ENCODE measurements at regions not wholly inside any gene's neighbourhood (a gene's known extent, or its start where the extent isn't known, plus 50 kb on each side); places are given as distances from the start of the nearest gene placed in this dataset.
A peak's percentile ranks its signal among the peaks of the same experiment; 100 is the strongest.
"Not testable (repeated sequence)": the region's sequence is repeated elsewhere in the genome, so short reads cannot be mapped to it uniquely, and the experiment has no call there.

DNA sequence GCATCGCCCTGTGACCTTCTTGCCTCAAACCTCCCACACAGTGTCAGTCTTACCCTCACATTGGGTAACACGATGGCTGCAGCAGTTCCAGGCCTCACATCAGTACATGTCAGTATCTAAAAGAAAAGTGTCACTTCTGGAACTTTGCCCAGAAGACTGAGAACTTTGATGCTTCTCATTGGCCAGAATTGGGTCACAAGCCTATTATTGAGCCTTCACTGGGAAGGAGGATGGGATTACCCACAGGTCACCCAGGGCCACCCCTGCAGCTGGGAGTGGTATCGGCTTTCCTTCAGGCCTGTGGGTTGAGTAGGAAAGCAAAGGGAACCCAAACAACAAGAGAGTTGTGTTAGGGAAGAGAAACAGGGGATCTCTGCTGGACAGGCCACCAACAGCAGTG is 111.5 kb downstream of the NPY start:
- no peak for DNase-seq (ENCODE audit: low read depth)

DNA sequence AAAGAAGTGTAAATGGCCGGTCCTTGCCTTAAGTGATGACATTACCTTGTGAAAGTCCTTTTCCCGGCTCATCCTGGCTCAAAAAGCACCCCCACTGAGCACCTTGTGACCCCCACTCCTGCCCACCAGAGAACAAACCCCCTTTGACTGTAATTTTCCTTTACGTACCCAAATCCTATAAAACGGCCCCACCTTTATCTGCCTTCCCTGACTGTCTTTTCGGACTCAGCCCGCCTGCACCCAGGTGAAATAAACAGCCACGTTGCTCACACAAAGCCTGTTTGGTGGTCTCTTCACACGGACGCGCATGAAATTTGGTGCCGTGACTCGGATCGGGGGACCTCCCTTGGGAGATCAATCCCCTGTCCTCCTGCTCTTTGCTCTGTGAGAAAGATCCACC is 112.4 kb downstream of the NPY start:
- not testable (repeated sequence) for DNase-seq (ENCODE audit: low read depth)

DNA sequence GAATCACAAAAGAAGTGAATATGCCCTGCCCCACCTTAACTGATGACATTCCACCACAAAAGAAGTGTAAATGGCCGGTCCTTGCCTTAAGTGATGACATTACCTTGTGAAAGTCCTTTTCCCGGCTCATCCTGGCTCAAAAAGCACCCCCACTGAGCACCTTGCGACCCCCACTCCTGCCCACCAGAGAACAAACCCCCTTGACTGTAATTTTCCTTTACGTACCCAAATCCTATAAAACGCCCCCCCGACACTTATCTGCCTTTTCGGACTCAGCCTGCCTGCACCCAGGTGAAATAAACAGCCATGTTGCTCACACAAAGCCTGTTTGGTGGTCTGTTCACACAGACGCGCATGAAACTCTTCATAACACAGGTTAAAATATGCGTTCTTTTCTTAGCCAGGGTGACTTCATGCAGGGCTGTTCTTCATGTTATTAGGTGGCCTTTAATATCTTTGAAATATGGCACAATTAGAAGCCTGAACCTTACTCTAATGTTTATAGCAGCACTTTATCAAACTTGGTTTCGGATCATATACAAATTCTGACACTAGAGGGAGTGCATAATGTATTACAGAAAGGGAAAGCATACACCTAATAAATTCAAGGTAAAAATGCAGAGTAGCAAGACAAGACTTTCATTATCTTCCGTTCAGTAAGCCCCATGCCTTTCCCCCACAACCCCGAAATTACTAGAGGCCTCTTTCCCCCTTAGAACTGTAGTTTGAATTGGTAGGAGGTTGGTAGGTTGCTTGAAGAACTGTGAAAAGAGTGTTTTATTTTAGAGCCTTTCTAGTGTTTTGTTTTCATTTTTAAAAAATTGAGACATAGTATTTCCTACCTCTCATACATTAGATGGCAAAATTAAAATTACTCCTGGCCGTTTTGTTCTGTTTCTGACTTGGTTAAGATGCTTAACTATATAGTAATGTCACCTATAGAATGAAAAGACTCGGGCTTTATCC is 117.9 kb downstream of the NPY start:
- no peak for DNase-seq (ENCODE audit: low read depth)

DNA sequence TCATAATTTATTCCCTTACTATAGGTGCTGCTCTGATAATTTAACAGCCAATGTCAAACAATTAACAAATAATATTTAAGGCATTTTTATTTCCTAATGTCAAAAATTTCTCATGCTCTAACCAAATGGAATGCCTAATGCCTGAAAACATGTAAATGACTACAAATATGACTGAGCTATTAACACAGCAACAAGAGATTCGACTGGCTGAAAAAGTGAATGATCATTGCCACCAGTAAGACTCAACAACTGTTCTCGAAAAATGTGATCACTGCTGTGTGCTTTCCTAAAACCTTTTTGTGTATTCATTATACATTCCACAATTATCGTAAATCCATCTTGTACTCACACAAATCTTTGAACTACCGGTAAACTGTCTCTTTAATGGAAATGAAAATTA is 118.7 kb downstream of the NPY start:
- no peak for DNase-seq (ENCODE audit: low read depth)

DNA sequence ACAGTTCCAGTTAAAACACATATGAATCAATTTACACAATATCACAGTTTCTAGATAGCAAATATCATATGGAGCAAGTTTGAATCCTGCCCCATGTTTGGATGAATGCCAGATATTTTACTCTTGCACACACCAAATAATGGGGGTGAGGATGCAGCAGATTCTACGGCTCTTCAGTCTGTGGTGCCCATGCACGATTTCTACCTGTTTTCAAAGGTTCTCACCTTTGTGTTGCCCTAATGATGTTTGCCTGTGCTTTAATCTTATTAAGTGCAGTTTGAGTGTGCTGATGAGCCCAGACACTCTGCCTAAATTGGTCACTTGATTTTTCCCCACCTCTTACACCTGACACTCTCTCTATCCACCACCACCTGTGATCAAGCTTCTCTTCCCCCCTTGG is 119.6 kb downstream of the NPY start:
- DNase-seq (ENCODE audit: low read depth) = no peak

DNA sequence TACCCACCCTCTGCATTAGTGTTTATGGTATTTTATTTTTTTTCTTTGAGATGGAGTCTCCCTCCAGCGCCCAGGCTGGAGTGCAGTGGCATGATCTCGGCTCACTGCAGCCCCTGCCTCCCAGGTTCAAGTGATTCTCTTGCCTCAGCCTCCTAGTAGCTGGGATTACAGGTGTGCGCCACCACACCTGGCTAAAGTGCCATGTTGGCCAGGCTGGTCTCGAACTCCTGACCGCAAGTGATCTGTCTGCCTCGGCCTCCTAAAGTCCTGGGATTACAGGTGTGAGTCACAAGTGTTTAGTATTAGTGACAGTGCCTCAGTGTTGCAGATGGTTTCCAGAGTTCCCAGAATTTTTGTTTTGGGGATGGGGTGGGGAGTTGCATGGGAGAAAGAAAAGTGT is 120.3 kb downstream of the NPY start:
- DNase-seq (ENCODE audit: low read depth) = no peak

DNA sequence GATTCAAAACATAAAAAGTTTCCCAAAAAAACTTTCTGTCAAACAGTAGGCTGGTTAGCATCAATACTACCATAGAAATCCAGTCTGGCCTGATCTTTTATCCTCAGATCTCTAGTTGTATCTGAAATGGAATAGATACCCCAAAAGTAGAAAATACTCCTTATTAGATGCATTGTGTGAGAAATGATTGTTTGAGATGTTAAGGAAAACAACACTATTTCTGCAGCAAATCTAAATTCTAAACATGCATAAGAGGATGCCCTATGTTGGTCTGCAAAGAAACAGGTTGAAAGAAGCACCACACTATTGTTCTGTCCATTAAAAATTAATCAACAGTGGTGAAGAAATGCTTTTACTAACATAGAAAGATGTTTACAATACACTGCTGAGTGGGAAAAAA is 121.0 kb downstream of the NPY start:
- DNase-seq (ENCODE audit: low read depth) = no peak

DNA sequence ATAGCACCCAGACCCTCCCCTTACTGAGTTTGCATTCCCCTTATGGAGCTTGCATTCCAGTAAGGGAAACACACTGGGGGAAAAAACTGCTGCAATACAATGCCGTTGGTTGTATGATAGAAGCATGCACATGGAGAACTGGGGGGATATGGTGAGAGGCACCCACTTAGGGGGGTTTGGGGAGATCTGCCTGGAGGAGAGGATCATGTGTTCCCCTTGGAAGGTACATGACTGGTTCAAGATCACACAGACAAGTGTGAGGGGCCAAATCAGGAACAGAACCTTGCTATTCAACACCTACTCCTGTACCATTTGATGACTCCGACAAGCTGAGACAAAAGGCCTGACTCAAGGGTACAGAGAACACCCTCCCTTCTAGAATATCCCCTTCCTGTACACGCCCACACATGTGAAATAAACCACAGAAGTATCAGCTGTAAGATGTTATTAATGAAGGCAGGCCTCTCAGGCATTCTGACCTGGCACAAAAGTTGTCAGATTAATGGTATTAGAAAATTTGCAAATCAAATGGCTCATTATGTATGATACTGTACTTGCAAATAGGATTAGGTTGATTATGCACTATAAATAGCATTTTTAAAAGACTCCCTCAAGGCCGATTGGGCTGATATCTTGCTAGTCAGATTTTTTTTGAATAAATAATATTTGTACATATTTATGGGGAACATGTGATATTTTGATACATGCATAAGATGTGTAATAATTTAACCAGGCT is 122.2 kb downstream of the NPY start:
- peak; percentile 1 for DNase-seq (ENCODE audit: low read depth)

DNA sequence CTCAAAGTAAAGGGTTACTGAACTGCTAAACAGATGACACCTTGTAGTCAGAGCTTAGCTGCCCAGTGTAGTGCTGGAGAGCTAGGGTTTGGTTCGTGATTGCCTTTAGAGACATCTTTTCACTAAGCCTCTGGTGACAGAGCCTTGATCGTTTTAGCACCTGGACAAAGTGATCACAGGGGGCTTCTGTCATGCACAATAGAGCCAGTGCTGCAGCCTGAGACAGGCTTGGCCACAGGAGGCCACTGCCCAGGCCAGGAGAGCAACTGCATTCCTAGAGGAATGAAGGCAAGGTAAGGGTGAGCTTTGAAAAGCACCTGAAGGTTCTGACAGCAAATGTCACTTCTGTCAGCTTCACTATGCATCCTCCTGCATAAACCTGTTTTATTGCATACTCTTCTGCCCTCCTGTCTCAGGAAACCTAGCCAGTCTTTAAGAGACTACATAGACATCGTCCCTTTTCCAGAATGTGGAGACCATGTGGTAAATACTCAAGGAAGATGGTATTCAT is 122.9 kb downstream of the NPY start:
- no peak for DNase-seq (ENCODE audit: low read depth)

DNA sequence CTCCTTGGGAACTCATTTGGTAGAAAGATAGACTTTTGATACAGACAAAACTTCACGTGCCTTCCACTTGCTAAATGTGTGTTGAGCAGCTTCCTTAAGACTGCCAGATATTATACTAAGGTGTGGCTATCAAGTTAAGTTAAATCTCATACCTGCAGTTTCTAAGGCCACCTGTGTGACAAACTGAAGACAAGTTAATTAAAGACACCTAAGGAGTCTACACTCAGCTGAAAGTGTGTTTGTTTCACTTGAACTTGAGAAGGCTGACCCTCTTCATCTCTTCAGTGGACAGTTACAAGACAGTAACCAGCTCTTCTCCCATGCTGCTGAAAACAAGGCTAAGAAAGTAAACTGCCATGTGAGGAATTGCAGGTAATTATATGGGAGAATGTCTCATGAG is 124.0 kb downstream of the NPY start:
- no peak for DNase-seq (ENCODE audit: low read depth)

DNA sequence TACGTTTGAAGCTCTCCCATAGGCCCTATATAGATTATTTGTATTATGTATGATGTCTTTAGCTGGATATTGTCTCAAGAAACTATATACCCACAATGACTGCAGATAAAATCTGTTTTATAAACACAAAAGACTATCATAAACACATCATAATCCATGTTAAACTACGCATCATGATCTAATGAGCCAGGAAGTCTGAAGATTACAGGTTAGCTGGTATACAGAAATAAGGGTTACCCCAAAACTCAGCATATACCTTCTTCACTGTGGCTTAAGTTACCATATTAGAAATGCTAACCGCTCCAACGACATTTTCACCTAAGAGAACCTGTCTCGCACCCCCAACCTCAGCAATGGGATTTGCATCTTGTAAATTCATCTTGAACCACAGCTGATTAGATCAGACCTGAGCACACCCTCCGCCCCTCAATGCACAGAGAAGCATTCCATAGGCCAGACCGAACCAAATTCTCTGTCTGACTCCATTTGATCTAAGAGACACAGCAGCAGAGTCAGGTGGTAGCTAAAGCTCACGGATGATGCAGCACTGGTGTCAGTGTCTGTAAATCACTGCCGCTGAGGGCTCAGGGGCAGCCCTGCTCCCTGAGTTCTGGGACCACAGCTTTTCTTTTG is 124.9 kb downstream of the NPY start:
- no peak for DNase-seq (ENCODE audit: low read depth)

DNA sequence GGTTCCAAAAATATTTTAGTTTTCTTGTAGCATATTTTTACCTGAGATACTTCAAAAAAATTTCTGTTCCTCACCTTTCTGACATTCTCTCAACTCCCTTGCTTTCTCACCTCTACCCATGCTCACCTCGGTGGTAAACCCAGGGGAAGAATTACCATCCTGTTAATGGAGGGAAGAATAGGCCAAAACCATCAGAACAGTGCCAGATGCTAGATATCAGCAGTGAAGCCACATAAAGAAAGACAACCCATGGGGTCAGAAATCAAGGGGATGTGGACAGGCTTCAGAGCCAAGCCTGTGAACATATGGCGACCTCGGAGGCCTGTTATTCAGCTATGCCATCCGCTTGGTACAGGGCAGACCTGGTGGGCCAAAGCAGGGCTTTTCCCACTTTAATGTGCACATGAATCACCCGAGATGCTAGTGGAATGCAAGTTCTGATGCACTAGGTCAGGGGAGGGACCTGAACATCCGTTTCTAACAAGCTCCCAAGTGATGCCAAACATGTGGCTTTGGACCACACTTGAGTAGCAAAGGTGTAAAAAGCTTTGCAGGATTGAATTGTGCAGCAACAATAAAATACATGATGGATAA is 125.5 kb downstream of the NPY start:
- no peak for DNase-seq (ENCODE audit: low read depth)

DNA sequence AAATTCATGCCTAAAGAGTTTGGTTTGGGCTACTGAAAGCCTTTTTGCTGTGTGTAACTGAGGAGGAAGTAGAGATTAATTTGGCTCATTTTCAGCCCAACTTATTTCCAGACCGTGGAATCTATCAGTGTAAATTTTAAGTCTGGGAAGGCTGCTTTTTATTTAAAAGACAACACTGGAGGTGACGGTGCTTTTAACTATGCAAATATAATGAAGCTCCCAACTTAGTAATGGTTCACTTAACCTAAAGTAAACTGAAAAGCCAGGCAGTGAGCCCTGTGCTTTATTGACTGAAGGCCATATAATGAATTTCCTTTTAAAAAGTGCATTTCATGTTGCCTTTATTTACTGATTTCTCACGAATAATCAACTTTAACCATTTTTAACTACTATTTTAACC is 127.2 kb downstream of the NPY start:
- no peak for DNase-seq (ENCODE audit: low read depth)

DNA sequence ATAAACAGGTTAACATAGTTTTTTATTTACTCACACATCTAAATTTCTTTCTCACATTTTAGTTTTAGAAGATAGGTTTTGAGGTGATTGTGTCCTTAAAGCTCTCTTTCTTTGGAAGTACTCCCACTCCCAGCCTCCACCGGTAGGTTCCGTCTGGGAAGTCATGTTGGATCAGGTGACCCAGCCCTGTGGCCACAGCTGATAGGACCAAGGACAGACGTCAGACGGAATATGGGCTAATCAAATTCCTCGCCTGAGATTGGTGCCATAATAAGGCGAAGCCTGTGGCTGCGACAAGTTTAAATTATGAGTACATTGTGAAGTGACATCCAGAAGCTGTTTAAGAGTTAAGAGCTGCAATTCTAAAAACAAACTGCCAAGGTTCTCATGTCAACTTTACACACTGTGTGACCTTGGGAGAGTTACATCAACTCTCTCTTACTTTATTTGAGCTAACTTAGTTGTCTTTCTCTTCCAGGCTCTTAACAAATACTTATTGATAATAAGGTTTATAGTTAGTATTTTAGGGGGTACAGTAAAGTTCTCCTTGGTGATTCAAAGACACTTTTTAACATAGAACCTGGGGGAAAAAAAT is 133.6 kb downstream of the NPY start:
- no peak for DNase-seq (ENCODE audit: low read depth)

DNA sequence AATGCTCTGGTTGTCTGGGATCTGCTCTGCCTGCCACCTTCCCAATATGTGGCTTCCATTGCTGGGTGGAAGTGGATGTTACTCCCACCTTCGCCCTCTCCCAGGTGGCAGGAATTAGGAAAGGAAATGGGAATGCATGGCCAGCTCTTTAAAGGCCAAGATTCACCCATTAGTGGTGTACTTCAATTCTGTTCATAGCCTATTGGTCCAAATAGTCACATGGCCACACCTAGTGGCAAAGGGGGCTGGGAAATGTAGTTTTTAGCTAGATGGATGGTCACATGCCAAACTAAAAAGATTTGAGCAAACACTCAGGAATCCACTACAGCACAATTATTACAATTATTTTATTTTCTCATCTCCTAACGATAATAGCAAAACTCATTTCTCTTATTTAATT is 135.1 kb downstream of the NPY start:
- DNase-seq (ENCODE audit: low read depth) = no peak

DNA sequence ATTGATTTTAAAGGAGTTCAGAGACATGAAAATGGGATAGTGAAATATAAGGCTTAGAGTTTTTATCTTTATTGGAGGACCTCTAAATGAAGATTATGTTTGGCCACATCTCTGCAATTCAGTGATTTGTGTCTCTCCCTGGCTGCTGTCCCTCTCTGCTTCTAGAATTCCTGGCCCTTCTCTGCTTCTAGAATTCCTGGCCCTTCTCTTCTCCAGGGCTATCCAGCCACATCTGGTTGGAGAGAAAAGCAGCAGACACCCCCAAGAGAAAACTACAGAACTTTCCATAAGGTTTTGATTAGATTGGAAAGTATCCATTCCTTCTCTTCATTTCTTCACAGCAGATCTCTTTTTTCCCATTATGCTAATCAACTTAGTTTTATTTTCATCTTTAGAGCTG is 135.5 kb downstream of the NPY start:
- no peak for DNase-seq (ENCODE audit: low read depth)

DNA sequence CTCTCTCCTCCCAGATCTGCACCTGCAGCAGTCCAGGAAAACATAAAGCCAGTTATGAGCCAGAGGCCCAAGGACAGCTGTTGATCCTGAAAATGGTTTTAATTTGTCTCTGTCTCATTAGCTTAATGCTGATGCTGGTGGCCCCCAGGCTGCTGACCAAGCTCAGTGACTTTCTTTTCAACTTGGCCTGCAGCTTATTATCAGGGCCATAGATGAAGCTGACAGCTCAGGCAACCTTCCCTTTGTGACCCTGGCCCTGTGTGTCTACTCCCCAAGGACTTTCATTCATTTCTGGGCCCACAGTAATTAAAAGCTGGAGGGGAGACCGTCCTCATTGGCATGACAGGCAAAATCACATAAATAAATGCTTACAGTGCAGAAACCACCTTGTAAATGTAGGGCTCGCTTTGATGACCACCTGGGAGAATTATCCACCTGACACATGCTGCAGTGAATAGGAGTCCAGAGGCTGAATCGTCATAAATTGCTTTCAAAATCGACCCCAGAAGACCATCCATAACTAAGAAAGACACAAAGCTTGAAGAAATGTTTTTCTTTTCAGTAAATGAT is 138.5 kb downstream of the NPY start:
- DNase-seq (ENCODE audit: low read depth) = no peak

DNA sequence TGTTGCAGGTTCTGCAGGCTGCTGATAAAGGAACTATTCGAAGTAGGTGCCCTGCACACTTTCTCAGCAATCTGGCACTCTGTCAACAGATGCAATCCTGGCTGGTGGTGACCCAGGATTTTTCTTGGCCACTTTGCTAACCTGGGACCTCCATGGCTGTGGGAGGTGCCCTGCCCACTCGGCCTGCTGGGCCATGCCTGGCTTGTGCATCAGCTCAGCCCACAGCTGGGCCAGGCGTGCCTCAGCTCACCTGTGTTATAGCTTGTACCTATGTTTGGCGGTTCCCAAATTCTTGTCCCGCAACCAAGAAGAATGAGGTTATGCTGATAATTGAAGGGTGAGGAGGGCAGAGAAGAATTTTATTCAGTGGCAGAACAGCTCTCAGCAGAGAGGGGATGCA is 141.7 kb downstream of the NPY start:
- no peak for DNase-seq (ENCODE audit: low read depth)

DNA sequence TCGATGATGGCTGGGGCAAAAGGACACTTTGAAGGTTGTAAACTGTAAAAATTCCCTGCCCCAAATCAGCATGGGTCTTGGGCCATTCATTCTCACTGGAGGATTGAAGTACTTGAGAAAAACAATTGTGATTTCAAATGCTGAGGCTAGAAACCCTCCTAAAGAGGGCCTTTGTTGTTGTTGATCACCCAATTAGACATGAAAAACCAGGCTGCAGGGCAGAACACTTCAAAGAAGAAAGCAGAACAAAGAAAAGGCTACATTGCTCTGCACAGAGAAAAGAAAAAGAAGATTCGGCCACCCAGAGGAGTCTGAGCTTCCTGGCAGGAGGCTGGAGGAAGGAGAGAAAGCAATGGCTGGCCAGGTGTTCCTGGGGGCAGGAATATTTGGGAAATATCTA is 143.1 kb downstream of the NPY start:
- no peak for DNase-seq (ENCODE audit: low read depth)

DNA sequence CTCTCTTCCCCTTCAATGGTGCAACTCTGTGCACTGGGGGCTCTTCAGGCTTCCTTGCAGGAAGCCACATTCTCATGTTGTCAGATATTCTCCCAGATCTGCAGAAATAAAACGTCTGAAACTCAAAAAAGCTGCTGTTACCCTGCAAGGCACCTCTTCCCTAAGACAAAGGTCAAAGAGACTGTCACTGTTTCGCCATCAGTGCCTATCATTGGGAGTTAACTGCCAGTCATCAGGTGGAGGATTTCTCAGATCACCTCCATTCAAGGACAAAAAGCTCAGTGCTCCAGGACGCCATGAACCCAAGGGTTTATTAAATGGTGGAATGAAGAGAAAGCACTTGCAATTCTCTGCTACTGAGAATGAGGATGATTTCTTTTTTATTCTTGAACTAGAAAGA is 144.6 kb upstream of the PALS2 start:
- no peak for DNase-seq (ENCODE audit: low read depth)

DNA sequence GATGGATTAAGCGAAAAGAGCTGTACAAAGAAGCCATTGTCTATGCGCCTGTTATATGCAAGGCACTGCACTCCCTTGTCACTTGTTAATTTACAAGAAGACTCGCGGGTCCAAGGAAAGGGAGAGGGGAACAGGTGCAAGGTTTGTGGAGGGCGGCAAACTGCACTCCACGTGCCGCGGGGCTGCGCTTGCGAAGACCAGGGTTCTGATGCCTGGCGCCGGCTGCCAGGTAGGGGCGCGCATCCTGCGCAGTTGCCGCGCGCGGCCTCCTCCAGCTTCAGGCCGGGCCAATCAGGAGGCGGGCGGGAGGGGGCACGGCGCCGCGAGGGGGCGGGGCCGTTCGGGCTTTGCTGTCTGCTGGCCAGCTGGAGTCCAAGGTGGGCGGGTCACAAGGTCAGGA is 140.6 kb upstream of the PALS2 start:
- DNase-seq (ENCODE audit: low read depth) = no peak

DNA sequence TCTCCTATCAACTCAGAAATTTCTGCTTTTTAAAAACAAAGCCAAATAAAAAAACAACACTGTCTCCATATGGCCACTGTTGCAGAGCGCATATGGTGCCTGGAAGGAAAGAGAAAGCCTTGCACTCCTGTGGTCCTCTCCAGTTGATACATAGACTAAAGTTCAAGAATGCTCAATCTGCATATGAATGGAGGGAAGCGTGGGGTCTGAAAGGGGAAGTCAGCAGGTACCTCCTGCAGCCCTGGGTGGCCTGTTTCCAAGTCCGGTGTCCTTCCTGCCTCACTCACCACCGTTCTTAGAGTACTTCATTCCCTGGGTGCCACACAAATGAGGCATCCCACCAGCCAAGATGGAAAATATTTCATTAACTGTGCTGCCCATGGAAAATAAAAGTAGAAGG is 138.3 kb upstream of the PALS2 start:
- DNase-seq (ENCODE audit: low read depth) = no peak

Measured in stimulated activated CD4-positive, alpha-beta T cell treated with anti-CD3 and anti-CD28 coated beads, Interleukin-2, amount 100 ng/mL, for 4 hours (primary cell).